NOMO-1 (cell line): ENCODE measurements at regions not wholly inside any gene's neighbourhood (a gene's known extent, or its start where the extent isn't known, plus 50 kb on each side); places are given as distances from the start of the nearest gene placed in this dataset.
"Not testable (repeated sequence)": the region's sequence is repeated elsewhere in the genome, so short reads cannot be mapped to it uniquely, and the experiment has no call there.

ENCODE experiments used
- DNase-seq, 2 experiments: peaks; one replicate each; lab custom pipeline; 2025; ENCODE audit not compliant: unreplicated experiment in 2 of 2; lab: John Stamatoyannopoulos, UW

- no peak for DNase-seq
These were observed 111.4 kb upstream of the RBMS3 start for GRCh38 chr3:29169451-29169850.

GRCh38 chr3:29171043-29171990, 109.6 kb upstream of the RBMS3 start:
- peak in 1 of 2 experiments; percentile 43 for DNase-seq

GRCh38 chr3:29176501-29176900, 104.4 kb upstream of the RBMS3 start:
- DNase-seq = no peak

GRCh38 chr3:29178809-29179793, 101.8 kb upstream of the RBMS3 start:
- DNase-seq = no peak

- DNase-seq = no peak
These were observed 99.6 kb upstream of the RBMS3 start for GRCh38 chr3:29181149-29181780.

- peak; percentile 4 to 10 for DNase-seq
These were observed 99.0 kb upstream of the RBMS3 start for GRCh38 chr3:29181872-29182271.

- DNase-seq = not testable (repeated sequence)
These were observed 98.0 kb upstream of the RBMS3 start for GRCh38 chr3:29182828-29183227.

- DNase-seq = no peak
These were observed 97.4 kb upstream of the RBMS3 start for GRCh38 chr3:29183346-29184087.

GRCh38 chr3:29185706-29186105, 95.2 kb upstream of the RBMS3 start:
- no peak for DNase-seq

GRCh38 chr3:29186131-29186599, 94.7 kb upstream of the RBMS3 start:
- no peak for DNase-seq

- no peak for DNase-seq
These were observed 93.7 kb upstream of the RBMS3 start for GRCh38 chr3:29186982-29187725.

- DNase-seq = no peak
These were observed 91.5 kb upstream of the RBMS3 start for GRCh38 chr3:29189328-29189727.

- DNase-seq = no peak
These were observed 86.7 kb upstream of the RBMS3 start for GRCh38 chr3:29194139-29194538.

- no peak for DNase-seq
These were observed 85.8 kb upstream of the RBMS3 start for GRCh38 chr3:29195056-29195455.

GRCh38 chr3:29201604-29202003, 79.3 kb upstream of the RBMS3 start:
- DNase-seq = no peak

GRCh38 chr3:29202378-29202777, 78.5 kb upstream of the RBMS3 start:
- no peak for DNase-seq

GRCh38 chr3:29203851-29204250, 77.0 kb upstream of the RBMS3 start:
- no peak for DNase-seq

- DNase-seq = no peak
These were observed 73.4 kb upstream of the RBMS3 start for GRCh38 chr3:29207427-29207826.

- DNase-seq = peak in 1 of 2 experiments; percentile 5
These were observed 68.0 kb upstream of the RBMS3 start for GRCh38 chr3:29212789-29213433.
